SKM-1 treated with dmso at 0.1 percent for 144 hours (cell line): ENCODE measurements at regions not wholly inside any gene's neighbourhood (a gene's known extent, or its start where the extent isn't known, plus 50 kb on each side); places are given as distances from the start of the nearest gene placed in this dataset.
A peak's percentile ranks its signal among the peaks of the same experiment; 100 is the strongest.
"Not testable (repeated sequence)": the region's sequence is repeated elsewhere in the genome, so short reads cannot be mapped to it uniquely, and the experiment has no call there.

Experiments used
- DNase-seq: peaks from one replicate; lab custom pipeline; 2025; ENCODE audit not compliant: unreplicated experiment; lab: John Stamatoyannopoulos, UW

DNA sequence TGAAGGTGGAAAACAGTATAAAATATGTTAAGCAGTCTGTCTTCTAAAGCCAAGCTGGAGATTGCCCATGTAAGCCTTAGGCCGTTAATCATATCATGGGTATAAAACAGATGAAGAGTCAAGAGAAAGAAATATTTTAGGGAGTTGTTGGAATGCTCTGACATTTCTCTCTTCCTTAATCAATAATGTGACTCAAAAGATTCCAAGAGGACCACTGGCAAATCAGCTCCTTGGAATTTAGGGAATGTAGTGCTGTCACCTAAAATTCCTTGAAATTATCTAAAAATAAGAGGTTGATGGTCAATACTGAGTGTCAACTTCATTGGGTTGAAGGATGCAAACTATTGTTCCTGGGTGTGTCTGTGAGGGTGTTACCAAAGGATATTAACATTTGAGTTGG lies 525.9 kb downstream of the KCNA4 start:
- DNase-seq, result no peak

DNA sequence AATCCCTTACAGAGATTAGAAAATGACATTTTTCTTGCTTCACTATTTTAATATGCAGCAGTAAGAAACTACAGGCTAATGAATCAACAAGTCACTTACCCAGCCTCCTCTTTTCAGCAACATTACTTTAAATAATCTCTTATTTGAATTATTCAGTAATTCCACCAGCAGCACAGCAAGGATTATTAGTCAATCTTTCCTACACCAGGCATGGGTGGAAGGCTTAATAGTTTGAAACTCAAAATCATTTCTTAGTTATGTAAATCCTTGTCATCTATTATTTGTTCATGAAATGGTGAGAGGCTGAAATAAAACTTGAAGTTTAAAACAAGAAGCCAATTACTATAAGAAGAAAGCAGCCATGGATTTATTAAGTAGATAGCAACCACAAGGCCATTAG lies 530.5 kb downstream of the KCNA4 start:
- DNase-seq, result no peak

DNA sequence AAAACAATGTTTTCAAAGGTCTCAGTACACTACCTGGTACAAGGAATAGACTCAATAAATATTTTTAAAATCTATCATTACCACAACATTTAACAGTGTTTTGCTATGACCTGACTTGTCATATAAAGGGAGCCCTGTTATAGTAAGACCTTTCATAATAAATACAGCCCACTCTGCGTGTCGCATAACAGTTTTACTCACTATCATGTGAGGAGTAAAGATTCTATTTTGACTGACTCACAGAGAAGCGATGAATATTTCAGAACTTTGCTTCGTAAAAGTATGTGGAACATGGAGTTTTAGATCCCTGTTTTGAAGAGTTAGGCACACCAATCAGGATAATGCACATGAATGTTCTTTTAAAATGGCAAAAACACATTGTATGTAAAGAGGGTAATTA lies 531.2 kb downstream of the KCNA4 start:
- no peak for DNase-seq

DNA sequence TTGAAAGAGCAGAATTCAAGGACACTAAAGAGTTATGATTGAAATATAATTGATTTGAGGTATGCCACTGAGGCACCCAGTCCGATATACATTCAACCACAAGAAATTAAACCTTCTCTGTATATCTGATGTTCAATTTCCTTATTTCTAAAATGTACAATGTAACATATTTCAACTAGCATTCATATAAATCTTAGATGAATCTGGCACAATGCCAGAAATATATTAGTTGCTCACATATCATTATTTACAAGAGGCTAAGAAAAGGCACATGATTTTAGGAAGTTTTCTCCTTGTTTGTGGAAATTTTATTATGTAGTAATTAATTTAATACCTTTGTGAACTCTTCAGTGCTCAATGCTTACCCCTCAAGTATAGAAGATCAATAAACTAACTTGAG lies 532.3 kb downstream of the KCNA4 start:
- DNase-seq, result no peak

DNA sequence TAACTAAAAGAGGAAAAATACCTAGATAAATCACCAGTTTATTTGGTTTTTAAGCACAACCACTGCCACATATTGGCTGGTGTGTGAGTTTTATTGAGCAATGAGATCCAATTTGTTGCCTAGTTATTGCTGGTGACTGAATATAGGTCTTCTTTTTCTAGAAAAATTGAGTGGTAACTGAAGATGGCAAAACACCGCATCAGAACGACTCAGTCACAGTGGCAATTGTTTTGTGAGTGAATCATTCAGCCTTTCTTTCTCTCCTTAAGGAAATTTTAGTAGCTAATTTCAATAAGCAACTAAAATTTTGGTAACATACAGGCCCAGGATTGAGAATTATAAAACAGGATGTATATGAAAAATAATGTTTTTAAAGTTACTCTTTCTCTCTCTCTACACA lies 533.0 kb downstream of the KCNA4 start:
- DNase-seq, result no peak

DNA sequence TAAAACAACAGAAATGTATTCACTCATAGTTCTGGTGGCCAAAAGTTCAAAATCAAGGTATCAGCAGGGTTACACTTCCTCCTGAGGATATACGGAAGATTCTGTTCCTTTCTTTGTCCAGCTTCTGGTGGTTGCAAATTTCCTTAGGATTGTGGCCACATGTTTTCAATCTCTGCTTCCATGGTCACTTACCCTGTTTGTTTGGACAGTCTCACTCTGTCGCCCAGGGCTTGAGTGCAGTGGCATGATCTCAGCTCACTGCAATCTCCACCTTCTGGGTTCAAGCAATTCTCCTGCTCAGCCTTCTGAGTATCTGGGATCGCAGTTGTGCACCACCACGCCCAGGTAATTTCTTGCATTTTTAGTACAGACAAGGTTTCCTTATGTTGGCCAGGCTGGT lies 534.3 kb downstream of the KCNA4 start:
- DNase-seq, result no peak

DNA sequence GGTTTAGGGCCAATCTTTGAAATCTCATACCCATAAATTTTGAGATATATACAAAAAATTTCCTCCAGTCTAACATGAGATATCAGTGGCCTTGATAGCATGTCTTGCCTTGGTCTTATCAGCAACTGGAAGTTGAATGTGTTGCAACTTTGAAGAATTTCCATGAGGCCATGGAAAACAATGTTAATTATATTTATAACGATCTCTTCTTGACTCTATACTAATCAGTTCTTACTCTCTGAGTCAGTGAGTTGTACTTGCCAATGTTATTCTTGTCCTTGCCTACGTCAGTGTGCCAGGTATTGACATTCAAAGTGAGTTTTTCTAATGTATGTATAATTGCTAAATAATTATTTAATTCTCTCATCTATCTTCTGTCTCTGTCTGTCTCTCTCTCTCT lies 535.1 kb downstream of the KCNA4 start:
- no peak for DNase-seq

DNA sequence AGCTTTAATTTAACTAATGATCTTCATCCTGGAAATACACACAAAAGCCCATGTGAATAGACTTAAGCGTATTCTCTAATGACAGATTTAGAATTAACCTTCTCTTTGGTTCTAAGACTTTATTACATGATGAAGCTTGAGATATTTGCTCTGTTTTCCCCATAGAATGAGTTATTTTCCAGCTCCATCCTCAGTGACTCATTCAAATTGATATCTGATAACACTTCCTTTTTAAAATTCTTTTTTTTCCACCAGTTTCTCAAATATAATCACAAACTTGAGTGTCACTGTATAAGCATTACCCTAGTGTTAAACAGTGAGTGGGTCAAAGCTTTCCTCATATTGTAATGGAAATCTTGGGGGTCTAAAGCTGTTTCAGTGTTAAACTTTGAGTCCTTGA lies 535.8 kb downstream of the KCNA4 start:
- DNase-seq, result no peak

DNA sequence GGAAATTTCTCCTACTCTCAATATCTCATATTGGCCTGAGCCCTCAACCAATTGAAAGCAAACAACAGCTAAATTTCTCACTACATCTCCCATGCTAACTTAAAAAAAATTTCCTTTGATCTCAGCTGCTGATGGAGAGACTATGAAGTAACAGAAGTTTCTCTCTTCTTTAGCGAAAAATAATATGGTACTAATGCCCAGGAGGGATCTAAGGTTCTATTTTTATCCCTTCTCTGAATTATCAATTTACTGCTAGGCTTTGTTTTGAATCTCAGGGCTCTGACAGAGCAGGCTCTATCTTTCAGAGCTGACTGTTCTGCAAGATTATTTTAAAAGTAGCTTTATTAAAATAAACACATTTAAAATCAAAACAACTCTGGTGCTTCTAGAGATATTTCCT lies 558.6 kb downstream of the KCNA4 start:
- DNase-seq, result no peak

DNA sequence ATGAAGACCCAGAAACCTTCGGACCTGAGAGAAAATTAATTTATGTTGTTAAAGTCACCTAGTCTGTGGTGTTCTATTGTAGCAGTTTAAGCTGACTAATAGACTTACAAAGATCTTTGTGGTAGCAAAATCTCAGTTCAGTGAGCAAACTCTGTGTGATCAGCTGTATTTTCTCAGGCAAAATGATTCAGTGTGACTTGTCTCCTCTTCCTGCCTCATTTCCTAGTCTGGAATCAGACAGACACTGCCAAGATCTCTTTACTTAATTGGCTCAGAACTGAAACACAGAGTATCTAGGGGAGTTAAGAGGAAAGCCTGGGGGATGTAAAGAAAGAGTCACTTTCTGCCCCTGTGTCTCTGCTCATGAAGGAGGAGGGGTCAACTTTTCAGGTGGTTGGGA lies 564.7 kb downstream of the KCNA4 start:
- DNase-seq, result no peak

DNA sequence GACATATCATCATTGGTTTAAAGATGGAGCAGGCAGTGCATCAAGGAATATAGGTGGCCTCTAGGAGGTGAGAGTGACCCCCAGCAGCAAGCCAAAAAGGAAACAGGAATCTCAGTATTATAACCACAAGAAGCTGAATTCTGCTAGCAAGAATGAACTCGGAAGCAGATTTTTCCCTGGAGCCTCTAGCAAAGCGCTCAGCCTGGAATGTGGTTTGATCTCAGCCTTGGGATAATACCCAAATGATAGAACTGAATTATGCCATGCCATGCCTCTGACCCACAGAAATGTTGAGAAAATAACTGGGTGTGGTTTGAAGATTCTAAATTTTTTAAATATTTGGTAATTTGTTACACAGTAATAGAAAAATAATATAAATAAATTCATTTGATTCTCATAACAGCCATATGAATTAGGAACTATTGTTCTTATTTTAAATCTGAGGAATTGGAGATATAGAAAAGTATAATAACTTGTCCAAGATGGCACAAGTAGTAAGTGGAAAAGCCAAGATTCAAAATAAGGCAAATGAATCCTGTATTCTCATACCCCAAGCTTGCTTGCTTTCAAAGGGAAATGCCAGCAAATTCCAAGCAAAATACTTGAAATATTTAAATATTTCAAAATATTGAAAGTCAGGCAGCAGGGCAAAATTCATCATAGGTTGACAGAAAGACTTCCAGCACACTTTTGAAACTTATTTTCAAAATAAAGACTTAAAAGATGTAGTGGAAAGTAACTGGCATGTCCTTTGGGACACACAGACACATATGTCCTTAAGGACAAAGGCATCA lies 567.4 kb downstream of the KCNA4 start:
- DNase-seq, result no peak

DNA sequence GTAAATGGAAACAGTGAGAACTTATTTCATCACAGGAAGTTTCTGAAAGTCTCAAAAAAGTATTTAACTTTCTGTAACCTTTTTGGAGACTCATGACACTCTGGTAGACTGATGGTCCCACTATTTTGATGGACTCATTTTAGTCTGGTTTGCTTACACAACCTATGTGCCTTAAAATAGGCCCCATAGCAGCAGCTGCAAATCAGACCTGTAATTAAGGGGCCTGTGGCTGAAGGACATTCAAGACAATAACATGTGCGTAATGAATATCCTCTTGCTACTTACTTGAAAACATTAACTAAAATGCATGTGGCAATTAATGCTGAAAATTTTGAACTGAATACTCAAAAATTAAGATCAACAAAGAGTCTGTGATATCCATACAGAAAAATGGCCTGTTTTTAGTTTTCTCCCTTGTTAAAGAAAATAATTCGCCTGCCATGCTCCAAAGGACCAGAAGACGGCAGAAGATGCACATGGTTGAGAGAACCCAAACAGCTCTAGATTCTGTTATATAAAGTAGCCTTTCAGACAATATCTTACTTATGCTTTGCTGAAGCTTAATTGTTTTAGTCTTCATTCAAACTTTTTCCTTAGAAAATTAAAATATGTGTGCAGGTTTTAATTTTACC lies 568.5 kb downstream of the KCNA4 start:
- peak; percentile 29 for DNase-seq

DNA sequence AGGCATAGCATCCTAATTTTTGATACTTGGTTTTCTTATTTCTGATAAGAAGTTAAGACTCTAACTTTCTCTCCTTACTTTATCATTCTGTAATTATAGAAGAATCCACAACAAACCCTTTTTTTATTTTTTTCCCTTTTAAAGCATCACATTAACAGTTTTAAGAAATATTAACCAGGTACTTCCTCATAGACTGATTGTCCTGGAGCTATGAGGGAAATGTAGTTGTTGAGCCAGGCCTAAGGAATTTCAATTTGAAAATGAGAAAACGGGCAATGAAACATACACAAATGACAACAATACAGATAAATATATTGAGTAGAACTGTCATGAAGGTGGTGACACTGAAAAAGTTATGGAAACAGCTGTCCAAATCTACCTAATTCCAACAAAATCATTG lies 569.0 kb downstream of the KCNA4 start:
- no peak for DNase-seq

DNA sequence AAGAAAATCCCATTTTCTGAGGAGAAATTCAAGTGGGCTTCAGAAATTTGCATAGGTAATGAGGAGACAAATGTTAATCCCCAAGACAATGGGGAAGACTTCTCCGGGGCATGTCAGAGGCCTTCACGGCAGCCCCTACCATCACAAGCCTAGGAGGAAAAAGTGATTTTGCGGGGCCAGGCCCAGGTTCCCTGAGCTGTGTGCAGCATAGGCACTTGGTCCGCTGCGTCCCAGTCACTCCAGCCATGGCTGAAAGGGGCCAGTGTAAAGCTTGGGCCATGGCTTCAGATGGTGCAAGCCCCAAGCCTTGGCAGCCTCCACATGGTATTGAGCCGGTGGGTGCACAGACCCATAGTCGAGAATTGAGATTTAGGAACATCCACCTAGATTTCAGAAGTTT lies 570.7 kb downstream of the KCNA4 start:
- no peak for DNase-seq

DNA sequence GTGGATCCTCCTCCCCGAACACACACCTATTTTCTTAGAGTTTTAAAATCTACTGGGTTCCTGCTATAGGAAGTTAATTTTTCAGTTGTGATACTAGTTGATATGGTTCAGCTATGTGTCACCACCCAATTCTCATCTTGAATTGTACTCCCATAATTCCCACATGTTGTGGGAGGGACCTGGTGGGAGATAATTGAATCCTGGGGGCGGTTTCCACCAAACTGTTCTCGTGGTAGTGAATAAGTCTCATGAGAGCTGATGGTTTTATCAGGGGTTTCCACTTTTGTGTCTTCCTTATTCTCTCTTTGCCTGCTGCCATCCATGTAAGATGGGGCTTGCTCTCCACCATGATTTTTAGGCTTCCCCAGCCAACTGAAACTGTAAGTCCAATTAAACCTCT lies 571.6 kb downstream of the KCNA4 start:
- not testable (repeated sequence) for DNase-seq

DNA sequence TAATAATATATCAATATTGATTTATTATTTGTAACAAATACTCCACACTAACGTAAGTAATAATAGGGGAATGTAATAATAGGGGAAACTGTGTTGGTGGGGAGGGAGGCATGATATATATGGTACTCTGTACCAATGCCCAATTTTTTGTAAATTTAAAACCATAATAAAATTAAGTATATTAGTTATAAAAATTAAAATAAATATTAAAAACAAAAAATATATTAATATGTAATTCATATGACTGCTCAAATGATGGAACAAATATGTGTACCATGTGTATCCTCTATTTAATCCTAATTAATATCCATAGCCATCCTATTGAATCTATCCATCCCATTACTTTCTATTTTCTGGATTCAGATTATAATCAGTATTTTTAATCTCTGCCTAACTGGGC lies 578.0 kb downstream of the KCNA4 start:
- no peak for DNase-seq

DNA sequence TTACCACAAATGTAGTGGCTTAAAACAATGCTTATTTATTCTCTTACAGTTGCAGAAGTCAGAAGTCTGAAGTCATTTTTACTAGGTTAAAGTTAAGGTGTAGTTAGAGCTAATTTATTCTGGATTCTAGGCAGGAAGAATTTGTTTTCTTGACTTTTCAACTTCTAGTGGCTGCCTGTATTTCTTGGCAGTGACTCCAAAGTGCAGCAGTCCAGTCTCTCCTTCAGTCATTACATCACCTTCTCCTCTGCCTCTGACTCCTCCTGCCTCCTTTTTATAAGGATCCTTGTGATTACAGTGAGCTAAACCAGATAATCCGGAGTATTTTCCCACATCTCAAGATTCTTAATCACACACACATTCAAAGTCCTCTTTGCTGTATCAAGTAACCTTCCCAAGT lies 581.4 kb downstream of the KCNA4 start:
- no peak for DNase-seq

DNA sequence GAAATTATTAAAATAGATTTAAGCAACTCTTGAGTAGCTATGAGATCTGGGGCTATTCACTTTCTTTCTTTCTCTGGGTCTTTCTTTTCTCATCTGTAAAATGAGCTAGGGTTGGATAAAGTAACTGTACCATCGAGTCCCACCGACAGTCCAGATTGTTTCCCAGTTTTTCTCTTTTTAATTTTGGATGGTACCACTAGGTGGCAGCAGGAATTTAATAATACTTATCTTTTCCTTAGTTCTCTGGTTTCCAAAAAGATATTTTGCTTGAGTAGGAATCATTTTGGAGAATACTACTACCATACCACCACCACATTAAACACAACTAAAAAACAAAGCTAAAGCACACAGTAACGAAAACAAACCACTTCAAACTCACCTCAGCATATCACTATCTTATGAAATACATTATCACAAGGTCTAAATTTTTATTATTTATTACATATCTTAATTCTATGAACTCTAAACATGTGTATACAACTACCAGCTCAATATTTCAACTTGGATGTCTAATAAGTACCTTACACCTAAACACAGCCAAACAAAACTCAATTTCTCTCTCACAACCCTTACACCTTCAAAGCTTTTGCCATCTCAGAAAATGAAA lies 584.0 kb downstream of the KCNA4 start:
- DNase-seq, result no peak

DNA sequence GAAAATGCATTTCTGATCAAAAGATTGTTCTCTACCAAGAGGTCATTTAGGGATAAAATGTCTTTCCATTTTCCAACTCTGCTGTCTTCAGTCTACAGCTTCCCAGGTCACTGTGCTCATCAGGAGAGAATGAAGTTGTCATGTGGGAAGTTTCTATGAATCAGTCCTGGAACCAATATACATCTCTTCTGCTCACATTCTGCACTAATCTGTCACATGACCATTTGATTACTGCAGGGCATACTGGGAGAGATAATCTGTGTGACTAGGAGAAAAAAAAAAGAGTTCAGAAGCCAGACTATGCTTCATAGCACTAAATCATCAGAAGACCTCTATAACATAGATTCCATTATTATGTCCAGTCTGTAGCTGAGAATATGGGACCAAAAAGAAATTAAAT lies 611.5 kb downstream of the KCNA4 start:
- no peak for DNase-seq

DNA sequence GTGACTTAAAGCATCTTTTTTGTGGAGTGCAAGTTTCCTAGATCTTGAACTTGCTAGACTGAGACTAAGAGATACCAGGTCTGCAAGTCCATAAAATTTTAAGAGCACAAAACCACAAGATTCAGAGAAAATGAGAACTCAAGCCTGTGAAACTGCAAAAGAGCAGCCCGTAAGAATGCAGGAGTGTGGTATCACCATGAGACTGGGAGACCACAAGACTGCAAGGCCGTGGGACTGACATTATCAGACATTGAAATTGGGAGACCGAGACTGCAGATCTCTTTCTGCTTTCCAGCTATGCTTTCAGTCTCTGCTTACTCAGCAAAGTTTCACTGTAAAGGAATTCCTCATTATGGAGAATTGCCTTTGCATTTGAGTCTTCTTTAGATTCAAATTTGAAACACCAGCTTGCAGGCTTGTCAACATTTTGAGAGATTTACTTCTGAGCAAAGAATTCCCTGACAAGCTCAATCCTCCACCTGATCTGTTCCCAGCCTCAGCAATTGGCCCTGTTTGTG lies 621.2 kb downstream of the KCNA4 start:
- no peak for DNase-seq

DNA sequence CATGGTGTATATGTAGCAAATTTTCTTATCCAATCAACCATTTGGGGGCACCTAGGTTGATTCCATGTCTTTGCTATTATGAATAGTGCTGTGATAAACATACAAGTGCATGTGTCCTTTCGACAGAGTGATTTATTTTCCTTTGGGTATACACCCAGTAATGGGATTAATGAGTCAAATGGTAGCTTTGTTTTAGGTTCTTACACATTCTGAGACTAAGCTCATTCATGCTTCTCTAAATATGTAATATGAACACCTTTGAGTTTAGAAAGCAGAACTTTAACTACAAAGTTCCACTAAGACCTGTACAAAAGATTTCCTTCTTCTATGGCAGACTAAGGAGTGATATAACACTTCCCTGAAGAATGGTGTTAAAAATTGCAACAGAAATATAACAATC lies 627.0 kb downstream of the KCNA4 start:
- DNase-seq, result no peak

DNA sequence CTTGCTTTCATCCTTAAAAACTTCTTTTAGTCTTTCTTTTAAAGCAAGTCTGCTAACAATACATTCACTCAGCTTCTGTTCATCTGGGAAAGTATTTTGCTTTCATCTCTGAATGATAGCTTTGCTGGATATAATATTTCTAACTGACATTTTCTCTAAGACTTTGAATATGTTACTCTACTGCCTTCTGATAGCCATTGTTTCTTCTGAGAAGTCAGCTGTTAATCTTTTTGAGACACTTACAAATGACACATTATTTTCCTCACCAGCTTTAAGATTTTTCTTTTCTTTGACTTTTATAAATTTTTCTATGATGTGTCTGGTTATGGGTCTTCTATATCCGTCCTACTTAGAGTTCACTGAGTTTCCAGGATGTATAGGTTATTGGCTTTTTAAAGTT lies 643.1 kb downstream of the KCNA4 start:
- DNase-seq, result no peak
